Glomerular endothelial cell (primary cell): ENCODE measurements at regions not wholly inside any gene's neighbourhood (a gene's known extent, or its start where the extent isn't known, plus 50 kb on each side); places are given as distances from the start of the nearest gene placed in this dataset.

Experiments used
- DNase-seq: peaks from one replicate; pipeline ENCODE4 v3.0.0-alpha.2; 2011; ENCODE audit warnings: low read depth, low spot score; ENCODE audit errors: extremely low read depth

DNA sequence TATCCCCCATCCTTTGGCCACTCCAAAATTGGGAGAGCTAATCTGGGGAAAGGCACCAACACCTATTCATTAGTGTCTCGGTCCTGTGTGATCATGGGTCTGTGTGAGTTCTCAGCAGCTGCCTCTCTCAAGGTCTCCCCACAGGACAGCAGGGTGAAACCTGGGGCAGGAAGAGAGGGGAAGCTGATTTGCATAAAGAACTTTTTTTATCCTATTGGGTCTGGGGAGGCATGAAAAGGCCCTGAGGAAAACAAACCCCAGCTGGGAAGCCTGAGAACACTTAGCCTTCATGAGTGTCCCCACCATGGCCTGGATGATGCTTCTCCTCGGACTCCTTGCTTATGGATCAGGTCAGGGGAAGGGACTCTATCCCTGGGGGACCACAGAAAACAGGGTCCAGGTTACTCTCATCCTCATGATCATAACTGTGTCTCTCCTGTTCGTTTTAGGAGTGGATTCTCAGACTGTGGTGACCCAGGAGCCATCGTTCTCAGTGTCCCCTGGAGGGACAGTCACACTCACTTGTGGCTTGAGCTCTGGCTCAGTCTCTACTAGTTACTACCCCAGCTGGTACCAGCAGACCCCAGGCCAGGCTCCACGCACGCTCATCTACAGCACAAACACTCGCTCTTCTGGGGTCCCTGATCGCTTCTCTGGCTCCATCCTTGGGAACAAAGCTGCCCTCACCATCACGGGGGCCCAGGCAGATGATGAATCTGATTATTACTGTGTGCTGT is 116.0 kb upstream of the TOP3B start:
- DNase-seq: no peak

GRCh38 chr22:22097727-22098228 is 115.2 kb upstream of the TOP3B start:
- no peak for DNase-seq

DNA sequence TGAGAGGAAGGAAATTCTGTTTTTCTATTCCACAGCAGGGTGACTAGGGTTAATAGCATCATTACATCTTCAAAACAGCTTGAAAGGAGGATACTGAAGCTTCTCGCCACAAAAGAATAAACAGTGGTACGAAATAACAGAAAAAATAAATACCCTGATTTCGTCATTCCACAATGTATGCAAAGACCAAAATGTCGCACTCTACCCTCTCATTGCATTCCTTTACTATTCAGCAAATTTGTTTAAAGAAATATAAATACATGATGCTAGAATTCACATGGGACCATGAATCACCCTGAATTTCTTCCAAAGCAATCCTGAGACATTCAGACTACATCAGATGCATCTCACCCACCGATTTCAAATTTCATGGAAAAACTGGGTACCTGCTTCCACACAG is 112.3 kb upstream of the TOP3B start:
- no peak for DNase-seq

DNA sequence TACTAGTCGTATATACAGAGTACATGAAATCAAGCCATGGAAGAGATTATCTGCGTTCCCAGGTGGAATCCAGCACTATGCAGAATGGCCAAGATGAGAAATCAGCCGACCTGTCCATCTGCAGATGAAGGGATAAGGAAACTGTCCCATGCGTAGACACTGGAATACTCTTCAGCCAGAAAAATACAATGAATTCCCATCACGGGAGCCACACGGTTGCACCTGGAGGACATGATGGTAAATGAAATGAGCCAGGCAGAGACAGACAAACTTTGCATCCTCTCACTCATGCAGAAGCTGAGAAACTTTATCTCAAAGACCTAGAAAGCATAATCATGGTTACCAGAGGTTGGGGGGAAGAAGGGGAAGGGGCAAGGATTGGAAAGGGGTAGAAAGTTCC is 111.9 kb upstream of the TOP3B start:
- no peak for DNase-seq

- no peak for DNase-seq
Observed at GRCh38 chr22:22093743-22094142, 111.2 kb upstream of the TOP3B start.

- DNase-seq: no peak
Observed at GRCh38 chr22:22092974-22093373, 110.4 kb upstream of the TOP3B start.

GRCh38 chr22:22092101-22092500 is 109.5 kb upstream of the TOP3B start:
- DNase-seq: no peak

DNA sequence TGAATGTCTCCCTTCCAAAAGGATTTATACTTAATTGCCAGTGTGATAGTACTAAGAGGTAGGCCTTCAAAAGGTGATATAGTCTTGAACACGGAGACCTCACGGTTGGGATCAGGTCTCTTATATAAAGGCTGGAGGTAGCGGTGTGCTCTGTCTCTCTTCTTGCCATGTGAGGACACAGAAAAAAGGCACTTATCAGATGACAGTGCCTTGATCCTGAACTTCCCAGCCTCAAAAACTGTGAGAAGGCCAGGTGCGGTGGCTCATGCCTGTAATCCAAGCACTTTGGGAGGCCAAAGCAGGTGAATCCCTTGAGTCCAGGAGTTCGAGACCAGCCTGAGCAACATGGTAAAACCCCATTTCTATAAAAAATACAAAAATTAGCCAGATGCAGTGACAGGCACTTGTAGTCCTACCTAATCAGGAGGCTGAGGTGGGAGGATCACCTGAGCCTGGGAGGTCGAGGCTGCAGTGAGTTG is 108.9 kb upstream of the TOP3B start:
- no peak for DNase-seq

DNA sequence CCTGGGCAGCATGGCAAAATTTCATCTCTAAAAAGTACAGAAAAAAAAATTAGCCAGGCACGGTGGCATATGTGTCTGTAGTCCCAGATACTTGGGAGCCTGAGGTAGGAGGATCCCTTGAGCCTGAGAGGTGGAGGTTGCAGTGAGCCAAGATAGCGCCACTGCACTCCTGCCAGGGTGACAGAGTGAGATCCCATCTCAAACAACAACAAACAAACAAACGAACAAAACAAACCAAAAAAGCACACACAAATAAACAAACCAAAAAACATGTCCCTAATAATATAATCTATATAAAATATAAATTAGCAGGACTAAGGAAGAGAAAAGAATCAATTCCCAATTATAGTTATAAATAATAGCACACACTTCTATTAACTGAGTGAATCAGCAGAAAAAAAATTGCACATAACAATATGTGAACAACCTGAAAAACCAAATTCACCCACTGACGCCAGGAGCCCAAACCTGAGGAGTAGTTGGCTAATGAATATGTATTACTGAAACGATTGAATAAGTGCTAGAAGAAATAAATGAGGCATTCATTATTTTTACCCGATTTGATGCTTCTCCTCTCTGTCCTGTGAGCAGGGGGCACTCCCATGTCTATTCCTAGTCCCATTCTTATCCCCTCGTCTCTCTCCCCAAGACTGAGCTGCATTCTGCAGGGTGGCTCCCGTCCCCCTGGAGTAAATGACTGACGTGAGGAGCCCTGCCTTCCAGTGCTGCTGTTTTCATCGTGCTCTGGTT is 108.2 kb upstream of the TOP3B start:
- no peak for DNase-seq

GRCh38 chr22:22089459-22090308 is 107.1 kb upstream of the TOP3B start:
- no peak for DNase-seq

- DNase-seq: no peak
Observed at GRCh38 chr22:22088658-22089458, 106.3 kb upstream of the TOP3B start.

GRCh38 chr22:22087854-22088657 is 105.5 kb upstream of the TOP3B start:
- DNase-seq: no peak

GRCh38 chr22:22086501-22087158 is 104.0 kb upstream of the TOP3B start:
- no peak for DNase-seq

- no peak for DNase-seq
Observed at GRCh38 chr22:22085702-22086500, 103.3 kb upstream of the TOP3B start.

- DNase-seq: no peak
Observed at GRCh38 chr22:22084089-22084711, 101.6 kb upstream of the TOP3B start.

DNA sequence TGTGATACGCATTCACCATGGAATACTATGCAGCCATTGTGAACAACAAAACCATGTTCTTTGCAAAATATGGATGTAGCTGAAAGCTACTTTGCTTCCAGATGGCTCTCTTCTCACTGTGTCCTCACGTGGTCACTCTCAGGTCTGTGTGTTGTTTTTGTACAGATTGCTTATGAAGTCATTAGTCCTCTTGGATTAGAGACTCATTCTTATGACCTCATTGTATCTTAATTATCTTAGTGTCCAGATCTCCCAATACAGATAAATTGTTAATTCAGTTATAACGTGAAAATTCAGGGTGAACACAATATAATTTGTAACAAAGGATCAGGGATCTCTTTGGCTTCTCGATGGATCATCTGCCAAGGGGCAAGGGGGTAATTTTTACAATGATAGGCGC is 100.4 kb upstream of the TOP3B start:
- no peak for DNase-seq

DNA sequence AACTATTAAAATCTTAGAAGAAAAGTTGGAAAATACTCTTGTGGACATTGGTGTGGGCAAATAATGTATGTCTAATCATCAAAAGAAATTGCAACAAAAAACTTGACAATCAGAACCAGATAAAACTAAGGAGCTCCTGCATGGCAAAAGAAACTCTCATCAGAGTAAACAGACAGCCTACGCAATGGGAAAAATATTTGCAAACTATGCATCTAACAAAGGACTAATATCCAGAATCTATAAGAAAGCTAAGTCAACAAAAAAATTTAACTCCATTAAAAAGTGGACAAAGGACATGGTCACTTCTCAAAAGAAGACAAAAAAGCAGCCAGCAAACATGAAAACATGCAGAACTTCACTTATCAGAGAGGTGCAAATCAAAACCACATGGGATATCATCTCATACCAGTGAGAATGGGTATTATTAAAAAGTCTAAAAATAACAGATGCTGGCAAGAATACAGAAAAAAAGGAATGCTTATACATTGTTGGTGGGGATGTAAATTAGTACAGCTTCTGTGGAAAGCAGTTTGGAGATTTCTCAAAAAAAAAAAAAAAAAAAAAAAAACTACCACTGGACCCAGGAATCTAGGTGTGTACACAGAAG is 99.7 kb upstream of the TOP3B start:
- DNase-seq: no peak
